ENCODE measurements at regions not wholly inside any gene's neighbourhood (a gene's known extent, or its start where the extent isn't known, plus 50 kb on each side); places are given as distances from the start of the nearest gene placed in this dataset.

DNA sequence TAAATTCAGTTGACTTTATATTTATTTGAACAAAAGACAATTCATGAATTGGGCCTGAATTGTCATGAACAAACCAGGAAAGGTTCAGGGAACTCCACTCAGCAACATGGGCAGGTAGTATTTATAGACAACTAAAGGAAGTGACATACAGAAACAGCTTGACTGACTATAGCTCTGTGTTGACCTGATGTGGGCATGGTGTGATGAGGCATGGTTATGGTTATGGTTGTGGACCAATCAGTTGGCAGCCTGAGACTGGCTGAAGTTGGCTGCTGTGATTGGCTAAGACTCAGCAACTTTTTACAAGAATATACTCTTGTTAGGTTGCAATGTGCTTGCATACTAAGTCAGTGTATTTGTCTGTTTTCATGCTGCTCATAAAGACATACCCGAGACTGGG is 108.4 kb downstream of the HS3ST3B1 start:
- TF ChIP-seq, protein P1, sequence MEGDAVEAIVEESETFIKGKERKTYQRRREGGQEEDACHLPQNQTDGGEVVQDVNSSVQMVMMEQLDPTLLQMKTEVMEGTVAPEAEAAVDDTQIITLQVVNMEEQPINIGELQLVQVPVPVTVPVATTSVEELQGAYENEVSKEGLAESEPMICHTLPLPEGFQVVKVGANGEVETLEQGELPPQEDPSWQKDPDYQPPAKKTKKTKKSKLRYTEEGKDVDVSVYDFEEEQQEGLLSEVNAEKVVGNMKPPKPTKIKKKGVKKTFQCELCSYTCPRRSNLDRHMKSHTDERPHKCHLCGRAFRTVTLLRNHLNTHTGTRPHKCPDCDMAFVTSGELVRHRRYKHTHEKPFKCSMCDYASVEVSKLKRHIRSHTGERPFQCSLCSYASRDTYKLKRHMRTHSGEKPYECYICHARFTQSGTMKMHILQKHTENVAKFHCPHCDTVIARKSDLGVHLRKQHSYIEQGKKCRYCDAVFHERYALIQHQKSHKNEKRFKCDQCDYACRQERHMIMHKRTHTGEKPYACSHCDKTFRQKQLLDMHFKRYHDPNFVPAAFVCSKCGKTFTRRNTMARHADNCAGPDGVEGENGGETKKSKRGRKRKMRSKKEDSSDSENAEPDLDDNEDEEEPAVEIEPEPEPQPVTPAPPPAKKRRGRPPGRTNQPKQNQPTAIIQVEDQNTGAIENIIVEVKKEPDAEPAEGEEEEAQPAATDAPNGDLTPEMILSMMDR (IDR thresholded peaks at IDR 0.05; ENCODE audit: poor library complexity), result no peak
- TF ChIP-seq EZH2 (IDR thresholded peaks at IDR 0.05; ENCODE audit: borderline replicate concordance) (no peak), EZH2phosphoT487 (IDR thresholded peaks at IDR 0.05; ENCODE audit: low read depth, severe bottlenecking, unreplicated experiment) (no peak)

All from hepatocyte (in vitro differentiated cells).